Stimulated activated CD4-positive, alpha-beta T cell treated with anti-CD3 and anti-CD28 coated beads, Interleukin-2, amount 100 ng/mL, for 4 hours (primary cell): ENCODE measurements at regions not wholly inside any gene's neighbourhood (a gene's known extent, or its start where the extent isn't known, plus 50 kb on each side); places are given as distances from the start of the nearest gene placed in this dataset.
A peak's percentile ranks its signal among the peaks of the same experiment; 100 is the strongest.

ENCODE experiments used
- DNase-seq: peaks from one replicate; pipeline ENCODE4 v3.0.0-alpha.2; 2020; ENCODE audit warnings: low read depth

GRCh38 chr1:88145752-88146151 is 538.3 kb upstream of the PKN2 start:
- DNase-seq: no peak

DNA sequence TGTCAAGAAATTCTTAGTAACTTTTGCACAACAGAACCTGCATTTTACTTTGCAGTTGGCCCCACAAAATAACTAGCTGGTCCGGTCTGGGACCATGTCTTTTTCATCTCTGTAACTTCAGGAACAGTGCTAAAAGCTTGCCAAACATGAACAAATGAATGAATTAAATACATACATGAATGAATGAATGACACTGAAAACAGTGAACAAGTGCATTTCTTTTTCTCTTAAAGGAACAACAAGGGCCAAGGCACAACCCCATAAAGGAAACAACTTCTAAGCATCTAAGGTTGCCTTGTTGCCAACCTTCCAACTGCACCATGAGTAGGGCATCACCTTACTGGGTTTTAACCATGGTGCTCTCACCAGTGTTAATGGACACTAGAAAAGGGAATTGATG is 534.4 kb upstream of the PKN2 start:
- no peak for DNase-seq

DNA sequence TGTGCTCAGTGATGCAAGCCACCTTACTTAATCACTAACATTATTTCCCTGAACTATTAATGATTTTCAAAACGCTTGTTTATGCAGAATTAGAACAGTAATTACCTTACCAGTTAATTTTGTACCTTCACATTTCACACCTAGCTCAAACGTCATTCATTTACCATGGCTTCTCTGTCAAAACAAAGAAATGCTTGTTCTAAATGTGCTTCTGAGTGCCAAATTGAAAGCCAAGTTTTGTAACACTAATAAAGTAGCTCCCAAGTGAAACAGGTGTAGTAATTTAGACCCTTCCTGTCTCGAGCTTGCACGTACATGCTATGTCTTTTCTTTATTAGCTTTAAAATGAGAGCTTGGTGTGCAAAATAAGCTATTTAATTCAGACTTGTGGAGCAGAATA is 533.7 kb upstream of the PKN2 start:
- no peak for DNase-seq

DNA sequence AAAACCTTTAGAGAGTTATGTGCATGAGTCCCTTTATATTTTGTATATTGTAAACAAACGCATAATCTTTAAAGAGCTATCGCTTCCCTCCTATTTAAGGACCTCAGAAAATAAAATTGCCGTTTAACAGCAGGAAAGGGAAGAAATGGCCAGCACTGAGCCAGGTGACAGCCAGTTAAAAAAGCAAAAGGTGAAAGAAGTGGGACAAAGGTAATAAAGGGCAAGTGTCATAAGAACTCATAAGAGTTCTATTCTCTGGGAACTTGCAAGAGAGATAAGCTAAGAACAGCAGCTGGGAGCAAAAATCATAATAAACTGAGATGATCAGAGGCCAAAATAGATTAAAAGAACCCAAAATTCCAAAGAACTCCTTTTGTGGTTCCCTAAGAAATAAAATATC is 520.9 kb upstream of the PKN2 start:
- no peak for DNase-seq

DNA sequence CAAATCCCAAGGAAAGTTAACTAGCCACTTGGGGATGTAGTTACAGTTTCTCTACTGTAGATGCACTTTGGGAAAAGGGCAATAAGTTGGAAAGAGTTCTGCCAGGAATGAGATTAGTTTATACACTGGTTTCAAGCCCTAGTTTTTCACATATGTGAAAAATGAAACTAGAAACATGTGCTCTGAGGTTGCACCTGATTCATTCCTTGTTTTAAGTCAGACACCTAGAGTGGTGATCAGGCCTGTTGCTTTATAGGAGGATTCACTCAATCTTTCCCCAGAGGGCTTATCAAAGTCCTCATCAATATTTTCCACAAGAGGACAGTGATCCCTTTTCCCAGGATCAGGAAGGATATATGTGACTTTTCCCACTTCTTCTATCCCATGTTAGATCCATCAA is 515.9 kb upstream of the PKN2 start:
- no peak for DNase-seq

GRCh38 chr1:88169139-88169538 is 514.9 kb upstream of the PKN2 start:
- DNase-seq: no peak

GRCh38 chr1:88169939-88170338 is 514.1 kb upstream of the PKN2 start:
- no peak for DNase-seq

DNA sequence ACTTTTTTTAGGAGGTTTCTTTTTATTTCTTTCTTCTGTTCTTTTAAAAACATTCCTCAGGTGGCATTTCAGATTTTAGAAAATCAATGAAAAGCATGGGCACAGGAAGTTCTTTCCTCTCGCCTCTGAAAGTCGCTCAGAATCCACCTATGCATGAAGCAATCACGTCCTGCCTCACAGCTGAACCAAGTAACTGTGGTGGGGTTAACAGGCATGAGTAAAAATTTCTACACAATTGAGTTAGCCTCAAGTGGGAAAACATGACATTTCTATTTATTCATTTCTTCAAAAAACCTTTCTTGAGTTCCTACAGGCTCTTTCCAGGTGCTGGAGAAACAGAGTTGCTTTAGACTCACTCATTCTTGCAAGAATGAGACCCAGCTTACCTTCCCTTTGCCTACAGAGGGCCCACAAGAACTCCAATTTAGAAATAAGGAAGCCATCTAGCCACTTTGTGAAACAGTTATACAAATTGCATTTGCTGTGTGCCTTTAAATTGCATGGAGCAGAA is 508.9 kb upstream of the PKN2 start:
- no peak for DNase-seq

GRCh38 chr1:88175631-88176226 is 508.3 kb upstream of the PKN2 start:
- no peak for DNase-seq

DNA sequence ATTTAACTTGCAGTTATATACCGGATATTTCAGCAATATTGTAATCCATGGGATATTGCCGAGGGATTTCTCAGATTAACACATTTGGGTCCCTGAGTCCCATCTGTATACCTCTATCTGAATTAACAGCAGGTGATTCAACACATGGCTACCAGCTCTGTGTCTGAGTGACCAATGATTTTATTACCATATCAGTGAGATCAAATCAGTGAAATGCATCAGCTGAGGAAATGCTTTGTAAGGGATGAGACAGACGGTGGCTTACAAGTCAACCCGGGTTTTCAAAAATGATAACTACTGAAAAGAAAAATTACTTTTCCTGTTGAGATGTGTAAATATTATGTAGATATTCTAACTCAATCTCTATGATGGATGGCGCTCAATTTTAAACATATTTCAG is 504.1 kb upstream of the PKN2 start:
- no peak for DNase-seq

GRCh38 chr1:88180449-88181108 is 503.5 kb upstream of the PKN2 start:
- peak; percentile 24 for DNase-seq

DNA sequence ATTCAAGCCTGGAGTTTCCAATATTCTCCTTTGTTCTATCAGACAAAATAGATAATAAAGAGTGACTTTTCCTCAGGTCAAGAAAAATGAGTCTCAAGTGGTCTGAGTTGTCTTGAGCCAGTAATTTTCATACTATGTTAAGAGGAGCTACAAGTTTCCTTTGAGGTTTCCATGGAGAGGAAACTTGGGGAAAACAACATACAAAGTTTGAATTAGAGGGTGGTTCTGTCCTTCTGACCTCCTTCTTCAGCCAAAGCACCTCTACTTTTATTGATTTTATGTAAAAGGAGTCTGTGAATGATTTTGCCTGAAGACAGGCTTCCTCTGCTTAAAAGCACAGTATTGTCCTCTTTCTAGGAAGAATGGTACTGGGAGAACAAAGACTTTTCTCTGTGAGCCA is 497.2 kb upstream of the PKN2 start:
- no peak for DNase-seq

- no peak for DNase-seq
Measured at GRCh38 chr1:88188038-88188437, 496.0 kb upstream of the PKN2 start.

DNA sequence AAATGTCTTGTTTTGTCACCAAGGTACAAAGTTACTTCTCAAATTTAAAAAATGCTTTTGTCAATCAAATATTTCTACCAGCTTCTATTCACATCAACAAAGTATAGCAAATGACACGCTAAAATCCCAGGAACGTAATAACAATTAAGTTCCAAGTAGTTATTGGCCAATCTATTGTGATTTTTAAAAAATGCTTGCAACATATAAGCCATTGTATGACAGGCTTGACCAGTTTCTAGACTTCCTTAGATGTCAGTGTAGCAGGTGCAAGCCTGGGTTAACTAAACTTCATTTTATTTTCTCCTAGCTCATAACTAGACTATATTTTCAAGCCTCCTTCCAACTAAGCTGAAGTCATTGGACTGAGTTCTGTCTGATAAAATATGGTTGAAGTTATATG is 494.5 kb upstream of the PKN2 start:
- DNase-seq: no peak

- DNase-seq: no peak
Measured at GRCh38 chr1:88191917-88192316, 492.2 kb upstream of the PKN2 start.

- no peak for DNase-seq
Measured at GRCh38 chr1:88194542-88194941, 489.5 kb upstream of the PKN2 start.

GRCh38 chr1:88200545-88200944 is 483.5 kb upstream of the PKN2 start:
- DNase-seq: no peak

DNA sequence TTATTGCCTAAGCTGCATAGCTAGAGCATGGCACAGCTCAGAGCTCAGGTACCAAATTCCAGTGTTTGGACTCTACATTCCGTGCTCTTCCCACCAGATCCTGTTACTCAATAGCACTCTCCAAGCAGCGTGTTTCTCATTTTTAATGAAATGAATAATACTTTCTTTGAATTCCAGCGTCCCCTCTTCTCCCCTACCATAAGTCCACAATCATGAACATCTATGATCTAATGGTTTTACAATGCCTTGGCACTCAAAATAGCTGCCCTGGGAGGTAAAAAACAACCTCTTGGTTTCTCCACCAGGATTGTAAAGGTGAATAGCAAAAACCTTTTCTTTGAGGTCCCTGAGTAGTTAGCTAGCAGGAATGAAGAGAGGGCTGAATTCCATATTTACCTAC is 480.0 kb upstream of the PKN2 start:
- DNase-seq: no peak

DNA sequence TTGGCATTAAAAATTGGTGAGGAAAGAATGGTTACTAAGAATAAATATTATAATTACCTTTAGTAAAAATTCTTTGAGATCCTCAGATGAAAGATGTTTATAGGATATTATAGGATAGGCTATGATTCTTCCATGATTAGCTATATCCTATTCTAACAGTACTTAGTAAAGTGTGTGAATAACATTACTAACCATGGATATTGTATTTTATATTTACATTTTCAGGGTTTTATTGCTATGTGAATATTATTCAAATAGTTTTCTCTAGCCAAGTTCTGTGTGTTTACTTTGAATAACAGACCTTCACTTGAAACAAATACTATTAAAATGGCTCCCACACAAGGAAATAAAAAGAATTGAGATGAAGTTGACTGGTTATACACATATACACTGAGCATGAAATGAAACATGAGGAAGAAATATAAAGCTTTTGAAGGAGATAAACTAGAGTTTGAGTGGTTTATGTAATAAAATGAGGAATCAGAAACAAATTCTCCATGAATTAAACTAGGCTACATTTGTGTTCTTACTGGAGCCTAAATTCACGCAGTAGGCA is 479.4 kb upstream of the PKN2 start:
- DNase-seq: no peak

- no peak for DNase-seq
Measured at GRCh38 chr1:88208389-88208788, 475.7 kb upstream of the PKN2 start.

GRCh38 chr1:88210103-88210787 is 473.8 kb upstream of the PKN2 start:
- DNase-seq: no peak

DNA sequence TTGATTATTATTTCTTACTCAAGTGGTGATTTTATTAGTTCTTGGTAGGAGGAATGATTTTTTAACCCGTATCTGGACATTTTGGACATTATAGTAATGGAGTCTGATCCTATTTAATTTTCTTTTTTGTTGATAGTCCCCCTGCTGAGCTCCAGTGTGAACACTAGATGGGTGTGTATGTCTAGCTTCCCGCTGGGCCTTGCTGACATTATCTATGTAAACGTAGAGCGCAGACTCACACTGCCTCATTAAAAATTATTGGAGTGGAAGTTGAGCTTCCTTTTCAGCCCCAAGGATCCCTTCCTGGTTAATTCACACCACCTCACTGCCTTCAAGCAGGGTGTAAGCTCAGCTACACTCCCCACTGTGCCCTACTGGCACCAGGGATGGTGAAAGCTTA is 467.6 kb upstream of the PKN2 start:
- DNase-seq: no peak

DNA sequence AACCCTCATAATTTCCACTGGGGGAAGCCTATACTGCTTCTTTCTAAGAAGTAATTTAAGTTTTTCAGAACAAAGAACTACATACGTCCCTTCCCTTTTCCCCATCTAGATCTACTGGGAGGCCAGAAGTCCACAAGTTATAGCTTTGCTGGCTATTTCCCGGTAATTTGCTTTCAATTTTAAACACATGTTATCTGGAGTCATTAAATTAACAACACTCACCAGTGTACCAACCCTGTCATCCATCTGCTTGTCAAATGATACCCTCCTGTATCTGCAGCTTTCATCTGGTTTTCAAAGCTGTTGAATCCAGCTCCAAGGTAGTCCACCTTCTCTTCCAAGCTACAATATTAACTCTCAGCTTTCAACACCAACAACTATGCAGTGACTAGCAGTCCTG is 466.7 kb upstream of the PKN2 start:
- DNase-seq: no peak
